ENCODE measurements at regions not wholly inside any gene's neighbourhood (a gene's known extent, or its start where the extent isn't known, plus 50 kb on each side); places are given as distances from the start of the nearest gene placed in this dataset.

GRCh38 chr7:27032839-27033238, 63.0 kb downstream of the HOXA1 start:
- DNase-seq (ENCODE audit: extremely low spot score in 2 of 2), result no peak
- TF ChIP-seq POLR2AphosphoS5 (IDR thresholded peaks at IDR 0.05; ENCODE audit: insufficient read depth in 1 of 2, low read depth in 1 of 2) (no peak), POLR2A (IDR thresholded peaks at IDR 0.05) (no peak), CTCF (IDR thresholded peaks at IDR 0.05) (no peak)
- Histone ChIP-seq H3K4me1 (peaks cover 9% of the 10 kb centered on the region), H3K9me3 (no peaks in the 10 kb centered on the region), H3K36me3 (no peaks in the 10 kb centered on the region), H3K4me3 (no peak overlapping the region), H3K27ac (no peak overlapping the region), H3K27me3 (no peaks in the 10 kb centered on the region)
- intact Hi-C loops (cut with DNase I), result no loop called here

GRCh38 chr7:27031289-27032172, 64.3 kb downstream of the HOXA1 start:
- no peak overlapping the region for H3K27ac ChIP-seq
- no peak for DNase-seq (ENCODE audit: extremely low spot score in 2 of 2)
- intact Hi-C loops (cut with DNase I), result no loop called here

GRCh38 chr7:27030393-27031050, 65.3 kb downstream of the HOXA1 start:
- no peak for TF ChIP-seq CTCF (IDR thresholded peaks at IDR 0.05)
- no peak for TF ChIP-seq POLR2AphosphoS5 (IDR thresholded peaks at IDR 0.05; ENCODE audit: insufficient read depth in 1 of 2, low read depth in 1 of 2)
- no peak for TF ChIP-seq POLR2A (IDR thresholded peaks at IDR 0.05)
- Histone ChIP-seq H3K36me3 (no peaks in the 10 kb centered on the region), H3K27me3 (no peaks in the 10 kb centered on the region), H3K4me1 (peaks cover 9% of the 10 kb centered on the region), H3K9me3 (no peaks in the 10 kb centered on the region), H3K27ac (no peak overlapping the region), H3K4me3 (no peak overlapping the region)
- intact Hi-C loops (cut with DNase I), result no loop called here
- no peak for DNase-seq (ENCODE audit: extremely low spot score in 2 of 2)

More at GRCh38 chr7:27031289-27032172, 64.3 kb downstream of the HOXA1 start:
- no peaks in the 10 kb centered on the region for H3K27me3 ChIP-seq
- no peaks in the 10 kb centered on the region for H3K9me3 ChIP-seq
- H3K4me1 ChIP-seq, result peaks cover 9% of the 10 kb centered on the region
- TF ChIP-seq POLR2AphosphoS5 (IDR thresholded peaks at IDR 0.05; ENCODE audit: insufficient read depth in 1 of 2, low read depth in 1 of 2) (no peak), POLR2A (IDR thresholded peaks at IDR 0.05) (no peak), CTCF (IDR thresholded peaks at IDR 0.05) (no peak)
- H3K4me3 ChIP-seq, result no peak overlapping the region
- H3K36me3 ChIP-seq, result no peaks in the 10 kb centered on the region

GRCh38 chr7:27025270-27025669, 70.5 kb downstream of the HOXA1 start:
- no peaks in the 10 kb centered on the region for H3K9me3 ChIP-seq
- H3K27me3 ChIP-seq, result no peaks in the 10 kb centered on the region
- TF ChIP-seq POLR2A (IDR thresholded peaks at IDR 0.05) (no peak), CTCF (IDR thresholded peaks at IDR 0.05) (no peak), POLR2AphosphoS5 (IDR thresholded peaks at IDR 0.05; ENCODE audit: insufficient read depth in 1 of 2, low read depth in 1 of 2) (no peak)
- H3K4me3 ChIP-seq, result no peak overlapping the region
- H3K36me3 ChIP-seq, result no peaks in the 10 kb centered on the region
- intact Hi-C loops (cut with DNase I), result no loop called here
- no peaks in the 10 kb centered on the region for H3K4me1 ChIP-seq
- no peak for DNase-seq (ENCODE audit: extremely low spot score in 2 of 2)
- H3K27ac ChIP-seq, result no peak overlapping the region

GRCh38 chr7:27010068-27010467, 85.7 kb downstream of the HOXA1 start:
- Histone ChIP-seq H3K36me3 (no peaks in the 10 kb centered on the region), H3K9me3 (no peaks in the 10 kb centered on the region), H3K27me3 (no peaks in the 10 kb centered on the region), H3K27ac (no peak overlapping the region), H3K4me3 (no peak overlapping the region), H3K4me1 (no peaks in the 10 kb centered on the region)
- intact Hi-C loops (cut with DNase I), result no loop called here
- no peak for TF ChIP-seq CTCF (IDR thresholded peaks at IDR 0.05)
- no peak for TF ChIP-seq POLR2AphosphoS5 (IDR thresholded peaks at IDR 0.05; ENCODE audit: insufficient read depth in 1 of 2, low read depth in 1 of 2)
- TF ChIP-seq POLR2A (IDR thresholded peaks at IDR 0.05), result no peak
- DNase-seq (ENCODE audit: extremely low spot score in 2 of 2), result no peak
